T1000 (cell line): ENCODE measurements at regions not wholly inside any gene's neighbourhood (a gene's known extent, or its start where the extent isn't known, plus 50 kb on each side); places are given as distances from the start of the nearest gene placed in this dataset.

Source experiments
- DNase-seq: peaks from one replicate; lab custom pipeline; 2025; ENCODE audit warnings: mixed read lengths; lab: John Stamatoyannopoulos, UW

GRCh38 chr14:101503431-101504095 is 57.7 kb upstream of the DIO3 start:
- DNase-seq: no peak

- no peak for DNase-seq
These were observed 57.0 kb upstream of the DIO3 start for GRCh38 chr14:101504096-101504948.

- no peak for DNase-seq
These were observed 55.9 kb upstream of the DIO3 start for GRCh38 chr14:101505236-101505970.

GRCh38 chr14:101506211-101506925 is 54.9 kb upstream of the DIO3 start:
- DNase-seq: no peak

- DNase-seq: no peak
These were observed 54.1 kb upstream of the DIO3 start for GRCh38 chr14:101506926-101507835.

- DNase-seq: no peak
These were observed 53.5 kb upstream of the DIO3 start for GRCh38 chr14:101507836-101508150.

- DNase-seq: no peak
These were observed 52.9 kb upstream of the DIO3 start for GRCh38 chr14:101508196-101508947.

GRCh38 chr14:101508948-101509729 is 52.2 kb upstream of the DIO3 start:
- DNase-seq: no peak

- DNase-seq: no peak
These were observed 51.4 kb upstream of the DIO3 start for GRCh38 chr14:101509730-101510371.

GRCh38 chr14:101511199-101511598 is 50.1 kb upstream of the DIO3 start:
- no peak for DNase-seq
